ENCODE measurements at regions not wholly inside any gene's neighbourhood (a gene's known extent, or its start where the extent isn't known, plus 50 kb on each side); places are given as distances from the start of the nearest gene placed in this dataset.

DNA sequence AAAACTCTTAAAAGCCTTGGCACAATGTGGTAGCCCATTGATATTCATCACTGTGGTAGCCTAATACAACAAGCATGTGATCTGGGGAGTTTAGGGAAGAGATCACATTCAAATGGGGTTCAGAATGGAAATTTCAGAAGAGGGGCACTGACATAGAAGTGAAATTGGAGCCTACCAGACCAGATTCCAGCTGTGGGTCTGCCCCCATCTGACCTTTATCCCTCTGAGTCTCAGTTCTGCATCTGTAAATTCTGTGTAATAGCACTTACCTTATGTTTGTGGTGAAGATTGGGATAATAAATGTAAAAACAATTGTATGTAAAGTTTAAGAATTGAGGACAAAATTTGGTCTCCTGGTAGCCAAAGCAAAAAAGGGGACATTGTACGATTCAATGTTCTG, 320.4 kb upstream of the BOD1L1 start:
- TF ChIP-seq, protein P1, sequence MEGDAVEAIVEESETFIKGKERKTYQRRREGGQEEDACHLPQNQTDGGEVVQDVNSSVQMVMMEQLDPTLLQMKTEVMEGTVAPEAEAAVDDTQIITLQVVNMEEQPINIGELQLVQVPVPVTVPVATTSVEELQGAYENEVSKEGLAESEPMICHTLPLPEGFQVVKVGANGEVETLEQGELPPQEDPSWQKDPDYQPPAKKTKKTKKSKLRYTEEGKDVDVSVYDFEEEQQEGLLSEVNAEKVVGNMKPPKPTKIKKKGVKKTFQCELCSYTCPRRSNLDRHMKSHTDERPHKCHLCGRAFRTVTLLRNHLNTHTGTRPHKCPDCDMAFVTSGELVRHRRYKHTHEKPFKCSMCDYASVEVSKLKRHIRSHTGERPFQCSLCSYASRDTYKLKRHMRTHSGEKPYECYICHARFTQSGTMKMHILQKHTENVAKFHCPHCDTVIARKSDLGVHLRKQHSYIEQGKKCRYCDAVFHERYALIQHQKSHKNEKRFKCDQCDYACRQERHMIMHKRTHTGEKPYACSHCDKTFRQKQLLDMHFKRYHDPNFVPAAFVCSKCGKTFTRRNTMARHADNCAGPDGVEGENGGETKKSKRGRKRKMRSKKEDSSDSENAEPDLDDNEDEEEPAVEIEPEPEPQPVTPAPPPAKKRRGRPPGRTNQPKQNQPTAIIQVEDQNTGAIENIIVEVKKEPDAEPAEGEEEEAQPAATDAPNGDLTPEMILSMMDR (IDR thresholded peaks at IDR 0.05; ENCODE audit: low read depth, low read length, poor library complexity, severe bottlenecking) = no peak
- TF ChIP-seq EZH2phosphoT487 (IDR thresholded peaks at IDR 0.05; ENCODE audit: borderline replicate concordance, low read length) = no peak

Measured in DOHH2 (cell line).